C4-2B (cell line): ENCODE measurements at regions not wholly inside any gene's neighbourhood (a gene's known extent, or its start where the extent isn't known, plus 50 kb on each side); places are given as distances from the start of the nearest gene placed in this dataset.
"Not testable (repeated sequence)": the region's sequence is repeated elsewhere in the genome, so short reads cannot be mapped to it uniquely, and the experiment has no call there.

Source experiments
- H3K27ac ChIP-seq: fragments of 450-650 bp; 2 replicates; pipeline ENCODE4 v1.5.1; 2017
- ZFX ChIP-seq: fragments of 450-650 bp; IDR thresholded peaks from 2 replicates; pipeline ENCODE4 v1.6.1; 2017
- TF ChIP-seq, protein P1 (sequence below): fragments of 450-650 bp; conservative IDR thresholded peaks from 2 replicates; pipeline ENCODE4 v1.5.1; 2017; ENCODE audit warnings: mild to moderate bottlenecking

DNA sequence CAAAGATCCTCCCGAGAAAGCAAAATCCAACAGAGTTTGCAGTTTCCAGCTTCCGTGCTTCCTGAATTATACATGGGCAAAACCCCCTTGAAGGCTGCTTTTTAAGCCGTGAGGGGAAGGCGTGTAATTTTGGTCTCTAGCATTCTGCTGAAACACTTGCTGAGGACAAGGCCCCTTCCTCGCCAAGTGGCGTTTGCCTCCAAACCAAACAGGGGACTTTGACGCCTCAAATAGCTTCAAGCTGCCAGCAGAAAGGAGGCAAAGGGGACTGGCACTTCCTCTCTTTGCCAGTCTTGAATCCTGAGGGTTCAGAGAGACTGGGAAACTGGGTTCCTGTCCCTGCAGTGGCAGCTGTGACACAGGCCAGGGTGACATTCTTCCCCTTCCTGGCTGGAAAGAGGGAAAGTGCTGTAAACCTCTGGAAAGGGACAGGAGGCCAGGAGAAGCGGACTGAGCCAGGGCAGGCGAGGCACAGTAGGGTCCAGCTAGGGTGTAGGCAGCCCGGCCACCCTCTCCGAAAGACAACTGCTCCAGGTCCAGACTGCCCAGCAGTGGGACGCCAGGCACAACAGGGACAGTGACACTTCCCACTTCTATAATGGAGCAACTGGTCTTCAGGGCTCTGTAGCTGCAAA, 96.2 kb upstream of the MED13L start:
- no peak for TF ChIP-seq ZFX
- TF ChIP-seq, protein P1, sequence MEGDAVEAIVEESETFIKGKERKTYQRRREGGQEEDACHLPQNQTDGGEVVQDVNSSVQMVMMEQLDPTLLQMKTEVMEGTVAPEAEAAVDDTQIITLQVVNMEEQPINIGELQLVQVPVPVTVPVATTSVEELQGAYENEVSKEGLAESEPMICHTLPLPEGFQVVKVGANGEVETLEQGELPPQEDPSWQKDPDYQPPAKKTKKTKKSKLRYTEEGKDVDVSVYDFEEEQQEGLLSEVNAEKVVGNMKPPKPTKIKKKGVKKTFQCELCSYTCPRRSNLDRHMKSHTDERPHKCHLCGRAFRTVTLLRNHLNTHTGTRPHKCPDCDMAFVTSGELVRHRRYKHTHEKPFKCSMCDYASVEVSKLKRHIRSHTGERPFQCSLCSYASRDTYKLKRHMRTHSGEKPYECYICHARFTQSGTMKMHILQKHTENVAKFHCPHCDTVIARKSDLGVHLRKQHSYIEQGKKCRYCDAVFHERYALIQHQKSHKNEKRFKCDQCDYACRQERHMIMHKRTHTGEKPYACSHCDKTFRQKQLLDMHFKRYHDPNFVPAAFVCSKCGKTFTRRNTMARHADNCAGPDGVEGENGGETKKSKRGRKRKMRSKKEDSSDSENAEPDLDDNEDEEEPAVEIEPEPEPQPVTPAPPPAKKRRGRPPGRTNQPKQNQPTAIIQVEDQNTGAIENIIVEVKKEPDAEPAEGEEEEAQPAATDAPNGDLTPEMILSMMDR, result no peak
- H3K27ac ChIP-seq, result no peak overlapping the region

DNA sequence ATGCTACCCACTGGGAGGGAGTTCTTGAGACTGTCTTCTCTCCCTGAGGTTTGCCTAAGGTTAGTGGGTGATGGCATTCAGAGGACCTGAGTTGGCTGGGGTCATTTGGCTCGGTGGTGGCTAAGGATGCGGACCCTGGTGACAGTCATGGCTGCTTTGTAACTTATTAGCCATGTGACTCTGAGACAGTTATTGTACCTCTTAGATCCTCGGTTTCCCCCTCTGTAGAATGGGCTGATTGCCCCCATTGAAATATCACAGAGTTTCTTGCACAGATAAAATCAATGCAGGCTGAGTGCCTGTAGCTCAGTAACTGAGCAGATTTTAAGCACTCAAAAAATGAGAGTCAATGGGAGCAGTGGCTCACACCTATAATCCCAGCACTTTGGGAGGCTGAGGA, 96.7 kb upstream of the MED13L start:
- no peak overlapping the region for H3K27ac ChIP-seq

DNA sequence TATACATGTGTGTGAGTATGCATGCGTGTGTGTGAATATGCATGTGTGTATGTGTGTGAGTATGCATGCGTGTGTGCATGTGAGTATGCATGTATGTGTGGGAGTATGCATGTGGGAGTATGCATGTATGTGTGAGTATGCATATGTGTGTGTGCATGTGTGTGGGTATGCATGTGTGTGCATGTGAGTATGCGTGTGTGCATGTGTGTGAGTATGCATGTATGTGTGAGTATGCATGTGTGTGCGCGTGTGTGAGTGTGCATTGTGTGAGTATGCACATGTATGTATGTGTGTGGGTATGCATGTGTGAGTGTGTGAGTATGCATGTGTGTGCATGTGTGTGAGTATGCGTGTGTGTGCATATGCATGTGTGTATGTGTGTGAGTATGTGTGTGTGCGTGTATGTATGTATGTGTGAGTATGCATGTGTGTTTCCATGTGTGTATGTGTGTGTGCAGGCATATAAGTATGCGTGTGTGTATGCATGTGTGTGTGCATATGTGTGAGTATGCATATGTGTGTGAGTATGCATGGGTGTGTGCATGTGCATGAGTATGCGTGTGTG, 97.9 kb upstream of the MED13L start:
- TF ChIP-seq, protein P1, result no peak
- TF ChIP-seq ZFX, result no peak

More for the DNA sequence above, 96.7 kb upstream of the MED13L start:
- no peak for TF ChIP-seq ZFX
- TF ChIP-seq, protein P1, result no peak

DNA sequence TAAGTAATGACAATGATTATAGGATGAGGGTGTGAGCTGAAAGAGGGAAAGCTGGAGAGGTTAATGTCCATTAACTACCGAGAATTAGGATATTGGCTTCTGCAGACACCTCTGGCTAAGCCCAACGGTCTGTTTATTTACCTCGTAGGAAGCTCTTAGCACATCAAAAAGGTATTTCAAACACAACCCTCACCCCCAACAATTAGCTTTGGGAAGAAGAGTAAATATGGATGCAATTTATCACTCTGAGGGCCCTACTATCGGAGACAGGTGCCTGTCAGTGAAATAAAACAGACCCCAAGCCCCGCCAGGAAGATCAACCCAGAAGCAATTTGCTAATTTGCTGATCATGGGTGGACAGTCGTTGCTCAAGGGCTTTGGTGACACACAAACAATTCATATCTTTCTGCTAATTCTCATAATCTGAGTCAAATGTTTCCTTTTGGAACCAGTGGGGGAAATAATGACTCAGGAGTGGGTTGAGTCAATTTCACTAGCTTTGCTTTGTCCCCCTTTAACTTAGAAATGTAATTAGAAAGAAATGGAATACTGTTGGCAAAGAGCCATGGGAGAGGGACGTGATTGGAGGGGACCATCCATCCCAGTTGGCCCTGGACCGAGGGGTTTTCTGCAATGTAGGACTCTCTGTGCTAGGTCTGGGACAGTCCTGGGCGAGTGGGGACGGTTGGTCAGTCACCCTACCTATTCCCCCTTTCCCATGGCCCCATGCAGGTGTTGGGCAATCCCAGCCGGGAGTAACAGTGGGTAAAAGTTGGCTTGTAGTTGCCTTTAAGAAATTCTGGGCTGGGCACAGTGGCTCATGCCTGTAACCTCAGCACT, 99.1 kb upstream of the MED13L start:
- H3K27ac ChIP-seq, result no peak overlapping the region
- TF ChIP-seq ZFX, result no peak
- TF ChIP-seq, protein P1, result no peak

More for the DNA sequence above, 97.9 kb upstream of the MED13L start:
- H3K27ac ChIP-seq, result no peak overlapping the region

DNA sequence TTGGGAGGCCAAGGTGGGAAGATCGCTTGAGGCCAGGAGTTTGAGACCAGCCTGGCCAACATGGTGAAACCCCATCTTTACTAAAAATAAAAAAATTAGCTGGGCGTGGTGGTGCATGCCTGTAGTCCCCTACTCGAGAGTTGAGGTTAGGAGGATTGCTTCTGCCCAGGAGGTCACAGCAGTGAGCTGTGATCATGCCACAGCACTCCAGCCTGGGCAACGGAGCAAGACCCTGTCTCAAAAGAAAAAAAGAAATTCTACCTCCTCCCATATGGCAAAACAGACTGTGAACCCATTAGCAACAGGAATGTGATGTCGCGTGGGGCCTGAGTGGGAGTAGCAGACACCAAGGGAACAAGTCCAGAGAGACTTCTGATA, 99.7 kb upstream of the MED13L start:
- H3K27ac ChIP-seq, result not testable (repeated sequence)

DNA sequence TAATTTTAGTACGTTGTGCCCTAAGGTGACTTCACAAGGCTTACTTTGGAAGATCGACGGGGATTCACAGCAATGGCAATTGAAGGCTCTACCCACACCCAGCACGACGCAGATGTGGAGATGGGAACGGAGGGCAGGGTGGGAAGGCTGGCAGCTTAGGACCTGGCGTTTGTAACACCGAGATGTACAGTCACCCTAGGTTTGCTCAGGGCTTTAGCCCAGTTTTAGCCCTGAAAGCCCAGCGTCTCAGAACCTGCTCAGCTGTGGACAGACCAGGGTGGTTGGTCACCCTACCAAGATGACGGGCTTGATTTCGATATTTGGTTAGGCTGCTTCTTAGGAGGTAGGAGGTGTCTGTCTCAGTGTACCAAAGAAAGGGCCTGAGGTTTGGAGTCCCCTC, 100.5 kb upstream of the MED13L start:
- H3K27ac ChIP-seq, result no peak overlapping the region
- TF ChIP-seq ZFX, result no peak
- TF ChIP-seq, protein P1, result no peak

DNA sequence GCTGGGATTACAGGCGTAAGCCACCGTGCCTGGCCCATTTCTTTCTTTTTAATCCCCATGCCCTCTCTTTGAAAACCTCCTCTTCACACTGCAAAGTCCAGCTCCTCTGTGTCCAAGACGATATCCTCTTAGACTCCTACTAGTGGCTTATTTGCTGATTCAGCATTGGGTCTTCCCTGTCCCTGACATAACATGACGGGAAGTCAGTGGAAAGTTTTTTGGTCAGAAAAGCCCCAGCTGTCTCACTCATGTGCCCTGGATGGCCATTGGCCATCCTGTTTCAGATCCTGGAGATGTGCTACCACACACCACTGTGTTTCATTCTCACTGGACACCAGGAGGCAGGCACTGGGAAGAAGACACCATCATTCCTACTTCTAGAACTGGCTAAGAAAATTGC, 102.6 kb upstream of the MED13L start:
- no peak for TF ChIP-seq ZFX
- TF ChIP-seq, protein P1, result no peak
- no peak overlapping the region for H3K27ac ChIP-seq

DNA sequence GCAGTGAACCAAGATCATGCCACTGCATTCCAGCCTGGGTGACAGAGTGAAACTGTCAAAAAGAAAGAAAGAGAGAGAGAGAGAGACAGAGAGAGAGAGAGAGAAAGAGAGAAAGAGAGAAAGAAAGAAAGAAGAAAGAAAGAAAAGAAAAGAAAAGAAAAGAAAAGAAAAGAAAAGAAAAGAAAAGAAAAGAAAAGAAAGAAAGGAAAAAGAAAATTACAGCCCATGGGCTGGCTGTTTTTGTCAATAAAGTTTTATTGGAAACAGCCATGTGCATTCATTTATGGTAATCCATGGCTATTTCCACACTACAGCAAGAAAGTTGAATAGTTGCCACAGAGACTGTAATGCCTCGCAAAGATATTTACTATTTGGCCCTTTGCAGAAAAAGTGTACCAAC, 103.2 kb upstream of the MED13L start:
- H3K27ac ChIP-seq, result not testable (repeated sequence)
